ENCODE measurements at regions not wholly inside any gene's neighbourhood (a gene's known extent, or its start where the extent isn't known, plus 50 kb on each side); places are given as distances from the start of the nearest gene placed in this dataset.

DNA sequence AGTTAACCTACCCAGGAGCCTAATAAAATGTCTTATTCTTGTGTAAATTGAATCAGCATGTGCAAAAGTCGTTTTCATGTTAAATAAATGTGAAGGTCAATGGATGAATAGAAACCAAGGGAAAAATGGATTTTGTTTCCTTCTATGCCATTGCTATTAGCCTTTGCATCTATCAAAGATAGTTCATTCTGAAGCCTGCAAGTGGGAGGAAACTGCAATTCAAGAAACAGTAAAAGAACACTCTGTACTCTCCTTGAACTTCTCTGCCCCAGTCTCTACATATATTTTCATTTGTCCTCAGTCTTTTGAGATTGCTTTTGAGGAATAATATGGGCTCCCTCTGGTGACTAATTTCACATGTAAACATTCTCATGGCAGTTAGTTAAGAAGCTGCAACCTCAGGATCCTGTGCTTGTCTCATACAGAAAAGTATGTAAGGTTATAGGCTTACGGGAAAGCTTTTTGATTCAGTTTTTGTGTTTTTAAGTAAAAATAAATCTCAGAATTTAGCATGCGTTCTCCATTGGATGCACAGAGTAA lies 1590.0 kb upstream of the LRRTM1 start:
- DNase-seq (ENCODE audit: low spot score), result no peak
- in situ Hi-C loops (cut with MboI; ENCODE audit: low pct_unique_long_range_greater_than_20kb, low sequenced_read_pairs, unreplicated experiment), result no loop called here
- no peak for TF ChIP-seq CTCF (IDR thresholded peaks at IDR 0.05; ENCODE audit: extremely low read depth, insufficient read depth, missing control alignments)

DNA sequence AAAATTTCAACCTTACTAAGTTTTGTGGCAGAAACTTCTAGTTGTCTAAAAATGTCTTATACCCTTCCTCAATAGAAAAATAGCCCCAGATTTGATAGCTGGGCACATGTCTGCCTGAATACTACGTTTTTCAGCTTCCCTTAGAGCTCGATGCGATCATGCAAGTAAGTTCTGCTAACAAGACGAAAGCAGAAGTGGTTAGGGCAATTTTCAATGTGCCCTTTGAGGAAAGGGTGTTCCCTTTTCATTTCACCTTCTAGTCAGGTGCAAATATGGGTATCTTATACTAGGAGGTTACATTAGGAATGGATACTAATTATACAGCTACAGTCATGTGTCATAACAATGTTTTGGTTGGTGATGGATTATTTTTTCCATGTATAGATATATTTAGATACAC lies 1572.1 kb upstream of the LRRTM1 start:
- in situ Hi-C loops (cut with MboI; ENCODE audit: low pct_unique_long_range_greater_than_20kb, low sequenced_read_pairs, unreplicated experiment), result no loop called here
- no peak for DNase-seq (ENCODE audit: low spot score)
- no peak for TF ChIP-seq CTCF (IDR thresholded peaks at IDR 0.05; ENCODE audit: extremely low read depth, insufficient read depth, missing control alignments)

DNA sequence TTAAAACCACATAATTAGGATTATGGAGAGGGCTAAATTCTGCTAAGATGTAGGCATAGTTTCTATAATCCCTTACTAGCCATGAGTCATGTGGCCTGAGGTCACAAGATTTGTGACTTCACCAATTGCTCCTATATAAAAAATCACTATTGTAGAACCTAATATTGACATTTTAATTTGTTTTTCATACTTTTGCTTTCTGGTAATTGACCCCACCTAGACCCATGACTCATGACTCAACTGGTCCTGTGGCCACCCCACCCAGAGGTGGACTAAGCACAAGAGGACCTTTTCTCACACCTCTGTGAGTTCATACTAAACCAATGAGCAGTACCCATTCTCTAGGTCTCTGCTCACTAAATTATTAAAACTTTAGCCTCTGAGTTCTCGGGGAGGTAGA lies 1567.5 kb upstream of the LRRTM1 start:
- in situ Hi-C loops (cut with MboI; ENCODE audit: low pct_unique_long_range_greater_than_20kb, low sequenced_read_pairs, unreplicated experiment), result no loop called here
- no peak for TF ChIP-seq CTCF (IDR thresholded peaks at IDR 0.05; ENCODE audit: extremely low read depth, insufficient read depth, missing control alignments)
- DNase-seq (ENCODE audit: low spot score), result no peak

DNA sequence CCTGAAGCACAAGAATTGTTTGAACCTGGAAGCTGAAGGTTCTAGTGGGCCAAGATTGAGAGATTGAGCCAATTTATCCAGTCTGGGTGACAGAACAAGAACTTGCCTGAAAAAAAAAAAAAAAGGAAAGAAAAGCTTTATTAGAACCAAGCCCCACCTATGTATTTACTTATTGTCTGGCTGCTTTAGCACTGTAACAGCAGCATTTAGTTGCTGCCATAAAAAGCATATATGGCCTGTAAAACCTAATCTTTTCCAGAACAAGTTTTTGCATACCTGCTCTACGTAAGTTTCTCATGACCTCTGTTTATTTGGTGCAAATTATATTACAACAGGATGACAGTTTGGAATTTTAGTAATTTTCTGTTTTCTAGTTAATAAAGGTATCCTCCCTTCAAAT lies 1565.6 kb upstream of the LRRTM1 start:
- no peak for TF ChIP-seq CTCF (IDR thresholded peaks at IDR 0.05; ENCODE audit: extremely low read depth, insufficient read depth, missing control alignments)
- no peak for DNase-seq (ENCODE audit: low spot score)
- in situ Hi-C loops (cut with MboI; ENCODE audit: low pct_unique_long_range_greater_than_20kb, low sequenced_read_pairs, unreplicated experiment), result no loop called here

GRCh38 chr2:81858998-81859397 lies 1554.4 kb upstream of the LRRTM1 start:
- no peak for DNase-seq (ENCODE audit: low spot score)
- no peak for TF ChIP-seq CTCF (IDR thresholded peaks at IDR 0.05; ENCODE audit: extremely low read depth, insufficient read depth, missing control alignments)
- in situ Hi-C loops (cut with MboI; ENCODE audit: low pct_unique_long_range_greater_than_20kb, low sequenced_read_pairs, unreplicated experiment), result no loop called here

- in situ Hi-C loops (cut with MboI; ENCODE audit: low pct_unique_long_range_greater_than_20kb, low sequenced_read_pairs, unreplicated experiment), result no loop called here
- DNase-seq (ENCODE audit: low spot score), result no peak
- no peak for TF ChIP-seq CTCF (IDR thresholded peaks at IDR 0.05; ENCODE audit: extremely low read depth, insufficient read depth, missing control alignments)
Measured at GRCh38 chr2:81853341-81853740, 1548.8 kb upstream of the LRRTM1 start.

GRCh38 chr2:81852651-81853050 lies 1548.1 kb upstream of the LRRTM1 start:
- in situ Hi-C loops (cut with MboI; ENCODE audit: low pct_unique_long_range_greater_than_20kb, low sequenced_read_pairs, unreplicated experiment), result no loop called here
- no peak for DNase-seq (ENCODE audit: low spot score)
- no peak for TF ChIP-seq CTCF (IDR thresholded peaks at IDR 0.05; ENCODE audit: extremely low read depth, insufficient read depth, missing control alignments)

All from GM13977 (cell line).